HUES64 (cell line): ENCODE measurements at regions not wholly inside any gene's neighbourhood (a gene's known extent, or its start where the extent isn't known, plus 50 kb on each side); places are given as distances from the start of the nearest gene placed in this dataset.
"Not testable (repeated sequence)": the region's sequence is repeated elsewhere in the genome, so short reads cannot be mapped to it uniquely, and the experiment has no call there.

Experiments
- H3K27ac ChIP-seq: 2 replicates; pipeline ENCODE4 v1.7.0; 2013; ENCODE audit warnings: low read depth, low read length, inconsistent platforms
- H3K27me3 ChIP-seq: 2 replicates; pipeline ENCODE4 v1.6.1; 2013; ENCODE audit warnings: mild to moderate bottlenecking, low read length; ENCODE audit not compliant: insufficient read depth
- H3K36me3 ChIP-seq: 2 replicates; pipeline ENCODE4 v1.6.1; 2013; ENCODE audit warnings: mild to moderate bottlenecking, low read length; ENCODE audit not compliant: insufficient read depth
- H3K4me1 ChIP-seq: 2 replicates; pipeline ENCODE4 v1.6.1; 2013; ENCODE audit warnings: mild to moderate bottlenecking, low read length, moderate library complexity; ENCODE audit not compliant: insufficient read depth
- H3K4me3 ChIP-seq: 2 replicates; pipeline ENCODE4 v1.5.1; 2013; ENCODE audit warnings: mild to moderate bottlenecking, low read length, moderate library complexity
- H3K9ac ChIP-seq: 2 replicates; pipeline ENCODE4 v1.6.1; 2013; ENCODE audit warnings: mild to moderate bottlenecking, low read depth, low read length
- H3K9me3 ChIP-seq: 2 replicates; pipeline ENCODE4 v1.6.1; 2013; ENCODE audit warnings: low read depth, low read length; ENCODE audit not compliant: insufficient read depth
- WGBS: fragments of 150-250, 120-280 bp; methylation state at CpG from one replicate; pipeline ENCODE4 v1.1.7; 2013; ENCODE audit warnings: missing lambda C conversion rate; 5-methylcytosine and 5-hydroxymethylcytosine counted together

DNA sequence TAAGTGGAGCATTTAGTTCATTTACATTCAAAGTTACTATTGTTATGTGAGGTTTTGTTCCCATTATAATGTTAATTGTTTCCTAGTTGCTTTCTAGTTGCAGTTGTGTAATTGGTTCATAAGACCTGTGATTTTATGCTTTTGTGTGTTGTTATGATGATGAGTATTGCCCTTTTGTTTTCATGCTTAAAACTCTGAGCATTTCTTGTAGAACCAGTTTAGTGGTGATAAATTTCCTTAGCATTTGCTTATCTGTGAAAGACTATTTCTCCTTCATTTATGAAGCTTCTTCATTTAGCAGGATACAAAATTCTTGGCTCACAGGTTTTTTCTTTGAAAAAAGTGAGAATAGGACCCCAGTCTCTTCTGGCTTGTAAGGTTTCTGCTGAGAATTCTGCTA lies 274.8 kb upstream of the SPAG17 start:
- no peaks in the 10 kb centered on the region for H3K36me3 ChIP-seq
- H3K9ac ChIP-seq, result no peak overlapping the region
- H3K4me3 ChIP-seq, result no peak overlapping the region
- peak overlapping the region; percentile 39; the same call in 1 of the 2 replicates for H3K27ac ChIP-seq
- H3K4me1 ChIP-seq, result no peaks in the 10 kb centered on the region
- H3K9me3 ChIP-seq, result peaks cover 17% of the 10 kb centered on the region
- H3K27me3 ChIP-seq, result no peaks in the 10 kb centered on the region

GRCh38 chr1:118453856-118454255 lies 268.8 kb upstream of the SPAG17 start:
- not testable (repeated sequence) for H3K27me3 ChIP-seq, H3K36me3 ChIP-seq, H3K27ac ChIP-seq, H3K4me1 ChIP-seq, H3K9me3 ChIP-seq, H3K9ac ChIP-seq, H3K4me3 ChIP-seq
- 82% methylated on average over 1 of the region's 1 CpG for WGBS

DNA sequence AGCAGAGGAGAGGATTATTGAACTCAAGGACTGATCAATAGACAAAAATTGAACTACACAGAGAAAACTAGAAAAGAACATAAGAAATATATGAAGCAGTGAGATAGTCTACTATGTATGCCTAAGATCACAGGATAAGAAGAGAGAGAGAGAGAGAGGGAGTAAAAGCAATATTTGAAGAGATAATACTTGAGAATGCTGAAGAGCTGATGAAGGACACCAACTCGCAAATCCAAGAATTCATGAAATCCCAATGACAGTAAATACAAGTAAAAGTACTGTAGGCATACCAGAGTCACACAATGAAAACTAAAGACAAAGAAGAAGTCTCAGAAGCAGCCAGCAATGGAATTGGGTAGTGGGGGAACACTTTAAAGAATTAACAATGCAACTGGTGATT lies 260.1 kb upstream of the SPAG17 start:
- Histone ChIP-seq H3K4me3 (no peak overlapping the region), H3K27me3 (no peaks in the 10 kb centered on the region), H3K9ac (no peak overlapping the region), H3K36me3 (no peaks in the 10 kb centered on the region), H3K4me1 (no peaks in the 10 kb centered on the region), H3K9me3 (peaks cover 13% of the 10 kb centered on the region; the same call in 1 of the 2 replicates), H3K27ac (no peak overlapping the region)
- no CpG with 5 or more reads among the region's 1 CpG for WGBS

DNA sequence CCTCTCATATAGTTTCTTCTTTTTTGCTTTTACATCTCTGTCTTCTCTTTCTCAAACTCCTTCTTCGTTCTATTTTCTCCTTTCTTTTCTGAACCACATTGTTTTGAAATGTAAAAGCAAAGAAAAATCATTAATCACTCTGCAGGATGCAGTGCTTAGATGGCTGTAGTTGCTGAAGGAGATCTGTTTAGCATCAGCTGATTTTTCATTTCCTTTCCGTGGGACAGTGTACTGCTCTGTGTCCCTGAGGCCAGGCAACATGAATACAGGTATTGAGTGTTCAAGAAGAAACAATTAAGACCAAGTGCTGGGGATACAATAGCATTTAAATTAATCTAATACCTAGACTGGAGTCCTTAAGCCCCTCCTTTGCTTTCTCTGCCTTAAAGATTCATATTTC lies 257.2 kb upstream of the SPAG17 start:
- H3K27me3 ChIP-seq, result no peaks in the 10 kb centered on the region
- H3K36me3 ChIP-seq, result no peaks in the 10 kb centered on the region
- WGBS, result 78% methylated on average over 2 of the region's 2 CpGs
- H3K9me3 ChIP-seq, result no peaks in the 10 kb centered on the region
- no peak overlapping the region for H3K4me3 ChIP-seq
- no peak overlapping the region for H3K27ac ChIP-seq
- H3K4me1 ChIP-seq, result no peaks in the 10 kb centered on the region
- H3K9ac ChIP-seq, result no peak overlapping the region

- WGBS, result 98% methylated on average over 6 of the region's 6 CpGs
- no peak overlapping the region for H3K27ac ChIP-seq
These were observed 252.6 kb upstream of the SPAG17 start for GRCh38 chr1:118437664-118438063.

DNA sequence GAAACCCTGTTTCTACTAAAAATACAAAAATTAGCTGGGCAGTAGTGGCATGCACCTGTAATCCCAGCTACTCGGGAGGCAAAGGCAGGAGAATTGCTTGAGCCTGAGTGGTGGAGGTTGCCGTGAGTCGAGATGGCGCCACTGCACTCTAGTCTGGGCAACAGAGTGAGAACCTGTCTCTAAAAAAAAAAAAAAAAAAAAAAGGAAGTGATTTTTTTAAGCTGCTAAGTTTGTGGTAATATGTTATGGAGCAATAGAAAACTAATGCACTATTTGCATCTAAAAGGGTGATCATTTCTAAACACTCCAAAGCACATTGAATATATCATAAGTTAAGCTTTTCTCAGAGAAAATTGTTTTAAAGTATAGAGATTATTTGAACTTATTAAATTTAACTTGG lies 244.8 kb upstream of the SPAG17 start:
- Histone ChIP-seq H3K9ac (no peak overlapping the region), H3K36me3 (no peaks in the 10 kb centered on the region), H3K4me3 (no peak overlapping the region), H3K27me3 (no peaks in the 10 kb centered on the region), H3K9me3 (no peaks in the 10 kb centered on the region), H3K4me1 (no peaks in the 10 kb centered on the region), H3K27ac (no peak overlapping the region)
- 95% methylated on average over 4 of the region's 4 CpGs for WGBS

More at GRCh38 chr1:118437664-118438063, 252.6 kb upstream of the SPAG17 start:
- H3K4me3 ChIP-seq, result no peak overlapping the region
- no peaks in the 10 kb centered on the region for H3K4me1 ChIP-seq
- H3K9me3 ChIP-seq, result no peaks in the 10 kb centered on the region
- H3K27me3 ChIP-seq, result no peaks in the 10 kb centered on the region
- no peaks in the 10 kb centered on the region for H3K36me3 ChIP-seq
- H3K9ac ChIP-seq, result no peak overlapping the region

- H3K27me3 ChIP-seq, result no peaks in the 10 kb centered on the region
- no peaks in the 10 kb centered on the region for H3K36me3 ChIP-seq
- no peak overlapping the region for H3K27ac ChIP-seq
- no peaks in the 10 kb centered on the region for H3K4me1 ChIP-seq
- H3K9ac ChIP-seq, result no peak overlapping the region
- H3K4me3 ChIP-seq, result no peak overlapping the region
- WGBS, result 100% methylated on average over 4 of the region's 4 CpGs
- no peaks in the 10 kb centered on the region for H3K9me3 ChIP-seq
These were observed 236.9 kb upstream of the SPAG17 start for GRCh38 chr1:118421868-118422350.

DNA sequence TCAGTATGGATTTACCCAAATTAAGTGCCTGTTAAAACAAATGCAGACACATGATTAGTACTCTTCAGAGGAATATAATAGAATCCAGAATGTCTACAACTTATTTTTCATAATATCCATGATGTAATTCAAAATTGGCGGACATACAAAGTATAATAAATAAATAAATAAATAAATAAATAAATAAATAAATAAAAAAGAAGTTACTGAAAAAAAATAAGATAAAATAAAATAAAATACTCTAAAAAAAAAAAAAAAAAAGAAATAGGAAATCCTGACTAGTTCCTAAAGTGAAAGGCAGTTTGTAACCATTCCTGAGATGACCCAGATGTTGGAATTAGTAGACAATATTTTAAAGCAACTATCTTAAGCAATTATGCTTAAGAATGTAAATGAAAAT lies 219.0 kb upstream of the SPAG17 start:
- WGBS, result no CpG with 5 or more reads among the region's 1 CpG
- H3K36me3 ChIP-seq, result no peaks in the 10 kb centered on the region
- H3K27ac ChIP-seq, result no peak overlapping the region
- H3K9ac ChIP-seq, result no peak overlapping the region
- no peaks in the 10 kb centered on the region for H3K27me3 ChIP-seq
- H3K9me3 ChIP-seq, result no peaks in the 10 kb centered on the region
- H3K4me3 ChIP-seq, result no peak overlapping the region
- no peaks in the 10 kb centered on the region for H3K4me1 ChIP-seq

GRCh38 chr1:118397496-118397859 lies 212.4 kb upstream of the SPAG17 start:
- no peaks in the 10 kb centered on the region for H3K27me3 ChIP-seq
- WGBS, result 95% methylated on average over 2 of the region's 2 CpGs

GRCh38 chr1:118396829-118397495 lies 211.9 kb upstream of the SPAG17 start:
- no peak overlapping the region for H3K27ac ChIP-seq
- no peaks in the 10 kb centered on the region for H3K9me3 ChIP-seq
- no peaks in the 10 kb centered on the region for H3K4me1 ChIP-seq
- 97% methylated on average over 4 of the region's 4 CpGs for WGBS
- H3K4me3 ChIP-seq, result no peak overlapping the region
- H3K9ac ChIP-seq, result no peak overlapping the region
- H3K36me3 ChIP-seq, result no peaks in the 10 kb centered on the region
- H3K27me3 ChIP-seq, result no peaks in the 10 kb centered on the region

More at GRCh38 chr1:118397496-118397859, 212.4 kb upstream of the SPAG17 start:
- Histone ChIP-seq H3K4me3 (no peak overlapping the region), H3K9me3 (no peaks in the 10 kb centered on the region), H3K4me1 (no peaks in the 10 kb centered on the region), H3K27ac (no peak overlapping the region), H3K9ac (no peak overlapping the region), H3K36me3 (no peaks in the 10 kb centered on the region)

- Histone ChIP-seq H3K27me3 (no peaks in the 10 kb centered on the region), H3K9me3 (no peaks in the 10 kb centered on the region), H3K27ac (no peak overlapping the region), H3K36me3 (no peaks in the 10 kb centered on the region), H3K4me1 (no peaks in the 10 kb centered on the region), H3K9ac (no peak overlapping the region), H3K4me3 (no peak overlapping the region)
- WGBS, result 89% methylated on average over 1 of the region's 1 CpG
These were observed 211.3 kb upstream of the SPAG17 start for GRCh38 chr1:118396279-118396678.
